ENCODE measurements at regions not wholly inside any gene's neighbourhood (a gene's known extent, or its start where the extent isn't known, plus 50 kb on each side); places are given as distances from the start of the nearest gene placed in this dataset.

- TF ChIP-seq CTCF (IDR thresholded peaks at IDR 0.05), result no peak
- Histone ChIP-seq H3K4me1 (ENCODE audit: control insufficient read depth in 1 of 2, low read depth in 2 of 2) (no peaks in the 10 kb centered on the region), H3K9me3 (no peaks in the 10 kb centered on the region), H3K36me3 (no peaks in the 10 kb centered on the region), H3K4me3 (no peak overlapping the region), H3K27me3 (replicated peaks; ENCODE audit: insufficient read depth) (no peaks in the 10 kb centered on the region), H3K27ac (no peak overlapping the region)
- no peak for DNase-seq (ENCODE audit: low spot score)
- ATAC-seq (ENCODE audit: insufficient number of reproducible peaks, low FRiP score, low read depth), result no peak
These were observed 56.0 kb upstream of the LRPPRC start for GRCh38 chr2:44051593-44052347.

- no peak for TF ChIP-seq CTCF (IDR thresholded peaks at IDR 0.05)
- DNase-seq (ENCODE audit: low spot score), result no peak
These were observed 56.8 kb upstream of the LRPPRC start for GRCh38 chr2:44052584-44052983.

GRCh38 chr2:44053052-44053451, 57.3 kb upstream of the LRPPRC start:
- DNase-seq (ENCODE audit: low spot score) (no peak), ATAC-seq (ENCODE audit: insufficient number of reproducible peaks, low FRiP score, low read depth) (no peak)
- no peak for TF ChIP-seq CTCF (IDR thresholded peaks at IDR 0.05)
- H3K27ac ChIP-seq, result no peak overlapping the region
- no peaks in the 10 kb centered on the region for H3K9me3 ChIP-seq
- no peaks in the 10 kb centered on the region for H3K27me3 ChIP-seq (replicated peaks; ENCODE audit: insufficient read depth)
- no peaks in the 10 kb centered on the region for H3K4me1 ChIP-seq (ENCODE audit: control insufficient read depth in 1 of 2, low read depth in 2 of 2)
- H3K4me3 ChIP-seq, result no peak overlapping the region
- H3K36me3 ChIP-seq, result no peaks in the 10 kb centered on the region

More at GRCh38 chr2:44052584-44052983, 56.8 kb upstream of the LRPPRC start:
- H3K27ac ChIP-seq, result no peak overlapping the region
- H3K36me3 ChIP-seq, result no peaks in the 10 kb centered on the region
- H3K9me3 ChIP-seq, result no peaks in the 10 kb centered on the region
- no peak overlapping the region for H3K4me3 ChIP-seq
- H3K4me1 ChIP-seq (ENCODE audit: control insufficient read depth in 1 of 2, low read depth in 2 of 2), result no peaks in the 10 kb centered on the region
- no peaks in the 10 kb centered on the region for H3K27me3 ChIP-seq (replicated peaks; ENCODE audit: insufficient read depth)
- no peak for ATAC-seq (ENCODE audit: insufficient number of reproducible peaks, low FRiP score, low read depth)

- Histone ChIP-seq H3K4me1 (ENCODE audit: control insufficient read depth in 1 of 2, low read depth in 2 of 2) (no peaks in the 10 kb centered on the region), H3K27ac (no peak overlapping the region), H3K36me3 (no peaks in the 10 kb centered on the region), H3K4me3 (no peak overlapping the region), H3K9me3 (no peaks in the 10 kb centered on the region), H3K27me3 (replicated peaks; ENCODE audit: insufficient read depth) (no peaks in the 10 kb centered on the region)
- ATAC-seq (ENCODE audit: insufficient number of reproducible peaks, low FRiP score, low read depth) (no peak), DNase-seq (ENCODE audit: low spot score) (no peak)
- no peak for TF ChIP-seq CTCF (IDR thresholded peaks at IDR 0.05)
These were observed 57.7 kb upstream of the LRPPRC start for GRCh38 chr2:44053456-44053855.

DNA sequence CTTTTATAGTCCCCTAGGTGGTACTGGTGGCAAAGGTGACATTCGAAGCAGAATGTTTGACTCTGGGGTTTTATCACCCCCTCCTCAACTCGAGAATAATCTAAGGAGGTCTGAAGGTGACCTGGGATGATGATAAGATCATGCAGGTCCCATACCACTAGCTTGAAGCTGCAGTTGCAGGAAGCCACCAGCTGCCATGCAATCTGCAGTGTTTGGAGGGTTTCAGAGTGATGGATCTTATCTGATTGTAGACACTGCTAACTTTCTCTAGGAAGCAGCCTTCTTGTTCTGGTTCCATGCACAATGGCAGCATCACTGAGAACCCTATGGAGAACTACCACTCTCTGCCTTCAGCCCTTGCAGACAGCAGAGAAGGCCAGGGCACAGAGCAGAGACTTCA, 59.4 kb upstream of the LRPPRC start:
- ATAC-seq (ENCODE audit: insufficient number of reproducible peaks, low FRiP score, low read depth), result no peak
- Histone ChIP-seq H3K4me1 (ENCODE audit: control insufficient read depth in 1 of 2, low read depth in 2 of 2) (no peaks in the 10 kb centered on the region), H3K36me3 (no peaks in the 10 kb centered on the region), H3K9me3 (no peaks in the 10 kb centered on the region), H3K27ac (no peak overlapping the region), H3K27me3 (replicated peaks; ENCODE audit: insufficient read depth) (no peaks in the 10 kb centered on the region), H3K4me3 (no peak overlapping the region)
- DNase-seq (ENCODE audit: low spot score), result no peak
- TF ChIP-seq CTCF (IDR thresholded peaks at IDR 0.05), result no peak

All from thoracic aorta (tissue), 2 donors.